ENCODE measurements at regions not wholly inside any gene's neighbourhood (a gene's known extent, or its start where the extent isn't known, plus 50 kb on each side); places are given as distances from the start of the nearest gene placed in this dataset.

- no peaks in the 10 kb centered on the region for H3K36me3 ChIP-seq (ENCODE audit: insufficient read depth in 1 of 2, low read depth in 1 of 2)
- DNase-seq (no peak), ATAC-seq (no peak)
- H3K27me3 ChIP-seq (ENCODE audit: insufficient read depth in 3 of 3, low read length in 2 of 3), result no peaks in the 10 kb centered on the region
- intact Hi-C loops (cut with DNase I), result no loop called here
- 84 to 89% (median 85%) methylated on average over 10 of the region's 10 CpGs for WGBS, 3 donors
- no peaks in the 10 kb centered on the region for H3K9me3 ChIP-seq
- no peaks in the 10 kb centered on the region for H3K4me1 ChIP-seq
- no peak overlapping the region for H3K4me3 ChIP-seq
- TF ChIP-seq CTCF (IDR thresholded peaks at IDR 0.05), result no peak
- H3K27ac ChIP-seq, result no peak overlapping the region
Measured at GRCh38 chr22:47795477-47796127, 1033.2 kb downstream of the TBC1D22A start.

- 70 to 82% (median 75%) methylated on average over 10 of the region's 10 CpGs for WGBS, 3 donors
- Histone ChIP-seq H3K27ac (no peak overlapping the region), H3K4me1 (no peaks in the 10 kb centered on the region), H3K36me3 (ENCODE audit: insufficient read depth in 1 of 2, low read depth in 1 of 2) (no peaks in the 10 kb centered on the region), H3K9me3 (no peaks in the 10 kb centered on the region), H3K4me3 (no peak overlapping the region), H3K27me3 (ENCODE audit: insufficient read depth in 3 of 3, low read length in 2 of 3) (no peaks in the 10 kb centered on the region)
- no peak for TF ChIP-seq CTCF (IDR thresholded peaks at IDR 0.05)
- intact Hi-C loops (cut with DNase I), result no loop called here
- no peak for ATAC-seq
- no peak for DNase-seq
Measured at GRCh38 chr22:47794851-47795250, 1032.4 kb downstream of the TBC1D22A start.

GRCh38 chr22:47793304-47794101, 1031.1 kb downstream of the TBC1D22A start:
- Histone ChIP-seq H3K27me3 (ENCODE audit: insufficient read depth in 3 of 3, low read length in 2 of 3) (peaks cover 0 to under 1% (median 0%) of the 10 kb centered on the region in 3 donors), H3K27ac (no peak overlapping the region), H3K4me3 (no peak overlapping the region), H3K36me3 (ENCODE audit: insufficient read depth in 1 of 2, low read depth in 1 of 2) (no peaks in the 10 kb centered on the region), H3K4me1 (no peaks in the 10 kb centered on the region), H3K9me3 (no peaks in the 10 kb centered on the region)
- ATAC-seq (no peak), DNase-seq (no peak)
- intact Hi-C loops (cut with DNase I), result no loop called here
- no peak for TF ChIP-seq CTCF (IDR thresholded peaks at IDR 0.05)
- 78 to 85% (median 82%) methylated on average over 20 of the region's 20 CpGs for WGBS, 3 donors

GRCh38 chr22:47789171-47789570, 1026.7 kb downstream of the TBC1D22A start:
- Histone ChIP-seq H3K4me1 (no peaks in the 10 kb centered on the region), H3K27ac (no peak overlapping the region), H3K9me3 (no peaks in the 10 kb centered on the region), H3K4me3 (no peak overlapping the region), H3K36me3 (ENCODE audit: insufficient read depth in 1 of 2, low read depth in 1 of 2) (no peaks in the 10 kb centered on the region), H3K27me3 (ENCODE audit: insufficient read depth in 3 of 3, low read length in 2 of 3) (peaks cover 0 to 13% (median 0%) of the 10 kb centered on the region in 3 donors)
- ATAC-seq (no peak), DNase-seq (no peak)
- intact Hi-C loops (cut with DNase I), result no loop called here
- WGBS, 3 donors, result 10 to 22% (median 11%) methylated on average over 3 of the region's 3 CpGs
- TF ChIP-seq CTCF (IDR thresholded peaks at IDR 0.05), result no peak

All from psoas muscle (tissue), 7 donors.